ENCODE measurements at regions not wholly inside any gene's neighbourhood (a gene's known extent, or its start where the extent isn't known, plus 50 kb on each side); places are given as distances from the start of the nearest gene placed in this dataset.

DNA sequence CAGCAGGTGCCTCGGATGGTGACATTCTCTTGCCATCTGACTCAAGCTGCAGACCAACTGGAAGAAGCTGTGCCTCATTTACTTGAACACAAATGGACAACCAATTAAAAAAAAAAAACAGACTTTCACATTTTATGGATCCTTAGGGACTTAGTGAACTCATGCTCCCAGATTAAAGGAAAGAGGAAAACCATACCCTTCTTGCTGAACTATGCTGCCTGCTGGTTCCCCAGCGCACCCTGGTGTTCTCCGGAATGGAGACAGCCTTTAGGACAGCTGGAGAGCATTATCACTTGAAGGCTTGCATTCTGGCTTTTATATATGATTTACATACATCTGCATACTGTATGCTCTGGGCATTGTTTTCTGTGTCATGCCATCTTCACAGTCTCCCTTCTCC, 370.7 kb downstream of the SLC4A3 start:
- no peaks in the 10 kb centered on the region for H3K4me1 ChIP-seq (ENCODE audit: control insufficient read depth in 5 of 5, insufficient read depth in 5 of 5, low read length in 5 of 5)
- 93 to 94% methylated on average over 3 of the region's 3 CpGs for WGBS, 2 donors
- H3K4me3 ChIP-seq, result no peak overlapping the region
- no peak overlapping the region for H3K27ac ChIP-seq (ENCODE audit: low read depth in 1 of 2, low read length in 1 of 2)
- H3K9me3 ChIP-seq (ENCODE audit: control insufficient read depth in 4 of 4, insufficient read depth in 3 of 4, low read length in 3 of 4), result peaks cover 0 to 2% (median 0%) of the 10 kb centered on the region in 4 donors
- no peak for ATAC-seq (ENCODE audit: insufficient read depth, low FRiP score)
- no peak for TF ChIP-seq CTCF (IDR thresholded peaks at IDR 0.05; ENCODE audit: control extremely low read depth, extremely low read depth)
- no peaks in the 10 kb centered on the region for H3K36me3 ChIP-seq (ENCODE audit: control insufficient read depth in 4 of 4, insufficient read depth in 4 of 4, low read length in 4 of 4)
- H3K9ac ChIP-seq (ENCODE audit: insufficient read depth in 1 of 2, low read length in 2 of 2), result no peak overlapping the region
- no peaks in the 10 kb centered on the region for H3K27me3 ChIP-seq (ENCODE audit: control insufficient read depth in 3 of 3, insufficient read depth in 3 of 3, low read length in 2 of 3)
- no peak for DNase-seq

- no peak for ATAC-seq (ENCODE audit: insufficient read depth, low FRiP score)
- no peak for TF ChIP-seq CTCF (IDR thresholded peaks at IDR 0.05; ENCODE audit: control extremely low read depth, extremely low read depth)
- no peak overlapping the region for H3K4me3 ChIP-seq
These were observed 371.3 kb downstream of the SLC4A3 start for GRCh38 chr2:219998714-219999227.

GRCh38 chr2:220000080-220000479, 372.6 kb downstream of the SLC4A3 start:
- no peak overlapping the region for H3K4me3 ChIP-seq
- no peaks in the 10 kb centered on the region for H3K27me3 ChIP-seq (ENCODE audit: control insufficient read depth in 3 of 3, insufficient read depth in 3 of 3, low read length in 2 of 3)
- H3K9ac ChIP-seq (ENCODE audit: insufficient read depth in 1 of 2, low read length in 2 of 2), result no peak overlapping the region
- 78 to 89% methylated on average over 3 of the region's 3 CpGs for WGBS, 2 donors
- DNase-seq (no peak), ATAC-seq (ENCODE audit: insufficient read depth, low FRiP score) (no peak)
- H3K27ac ChIP-seq (ENCODE audit: low read depth in 1 of 2, low read length in 1 of 2), result no peak overlapping the region
- no peaks in the 10 kb centered on the region for H3K36me3 ChIP-seq (ENCODE audit: control insufficient read depth in 4 of 4, insufficient read depth in 4 of 4, low read length in 4 of 4)
- no peaks in the 10 kb centered on the region for H3K4me1 ChIP-seq (ENCODE audit: control insufficient read depth in 5 of 5, insufficient read depth in 5 of 5, low read length in 5 of 5)
- H3K9me3 ChIP-seq (ENCODE audit: control insufficient read depth in 4 of 4, insufficient read depth in 3 of 4, low read length in 3 of 4), result no peaks in the 10 kb centered on the region
- no peak for TF ChIP-seq CTCF (IDR thresholded peaks at IDR 0.05; ENCODE audit: control extremely low read depth, extremely low read depth)

More at GRCh38 chr2:219998714-219999227, 371.3 kb downstream of the SLC4A3 start:
- Histone ChIP-seq H3K9ac (ENCODE audit: insufficient read depth in 1 of 2, low read length in 2 of 2) (no peak overlapping the region), H3K4me1 (ENCODE audit: control insufficient read depth in 5 of 5, insufficient read depth in 5 of 5, low read length in 5 of 5) (no peaks in the 10 kb centered on the region), H3K27me3 (ENCODE audit: control insufficient read depth in 3 of 3, insufficient read depth in 3 of 3, low read length in 2 of 3) (no peaks in the 10 kb centered on the region), H3K36me3 (ENCODE audit: control insufficient read depth in 4 of 4, insufficient read depth in 4 of 4, low read length in 4 of 4) (no peaks in the 10 kb centered on the region), H3K27ac (ENCODE audit: low read depth in 1 of 2, low read length in 1 of 2) (no peak overlapping the region), H3K9me3 (ENCODE audit: control insufficient read depth in 4 of 4, insufficient read depth in 3 of 4, low read length in 3 of 4) (peaks cover 0 to 2% (median 0%) of the 10 kb centered on the region in 4 donors)
- WGBS, 2 donors, result 92 to 97% methylated on average over 5 of the region's 5 CpGs
- DNase-seq, result no peak

DNA sequence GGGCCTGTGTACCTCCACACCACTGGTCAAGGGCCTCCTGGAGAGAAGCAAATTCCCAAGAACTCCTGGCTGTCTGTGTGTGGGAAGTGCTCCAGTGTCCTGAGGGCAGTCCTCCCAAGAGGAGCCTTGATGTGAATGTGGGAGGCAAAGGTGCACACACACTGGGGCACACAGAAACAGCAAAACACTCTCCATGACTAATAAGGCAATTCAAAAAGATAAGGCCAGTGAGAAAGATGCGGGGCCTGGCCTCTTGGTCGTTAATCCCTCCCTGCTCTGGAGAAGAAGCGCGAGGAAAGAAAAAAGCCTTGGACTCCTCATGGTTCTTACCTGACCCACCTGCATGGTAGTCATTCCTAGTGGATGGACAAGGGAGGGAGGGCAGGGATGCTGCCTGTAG, 373.2 kb downstream of the SLC4A3 start:
- WGBS, 2 donors, result 90 to 94% methylated on average over 4 of the region's 4 CpGs
- no peak overlapping the region for H3K4me3 ChIP-seq
- H3K27ac ChIP-seq (ENCODE audit: low read depth in 1 of 2, low read length in 1 of 2), result no peak overlapping the region
- DNase-seq (no peak), ATAC-seq (ENCODE audit: insufficient read depth, low FRiP score) (no peak)
- H3K36me3 ChIP-seq (ENCODE audit: control insufficient read depth in 4 of 4, insufficient read depth in 4 of 4, low read length in 4 of 4), result no peaks in the 10 kb centered on the region
- TF ChIP-seq CTCF (IDR thresholded peaks at IDR 0.05; ENCODE audit: control extremely low read depth, extremely low read depth), result no peak
- H3K27me3 ChIP-seq (ENCODE audit: control insufficient read depth in 3 of 3, insufficient read depth in 3 of 3, low read length in 2 of 3), result no peaks in the 10 kb centered on the region
- H3K9me3 ChIP-seq (ENCODE audit: control insufficient read depth in 4 of 4, insufficient read depth in 3 of 4, low read length in 3 of 4), result no peaks in the 10 kb centered on the region
- H3K9ac ChIP-seq (ENCODE audit: insufficient read depth in 1 of 2, low read length in 2 of 2), result no peak overlapping the region
- H3K4me1 ChIP-seq (ENCODE audit: control insufficient read depth in 5 of 5, insufficient read depth in 5 of 5, low read length in 5 of 5), result peaks cover 0 to 2% (median 0%) of the 10 kb centered on the region in 5 donors

Measured in lung (tissue), 11 donors.